NCI-H1092 treated with DMSO at 0.1 percent for 48 hours (cell line): ENCODE measurements at regions not wholly inside any gene's neighbourhood (a gene's known extent, or its start where the extent isn't known, plus 50 kb on each side); places are given as distances from the start of the nearest gene placed in this dataset.

ENCODE experiments used
- DNase-seq: peaks from one replicate; lab custom pipeline; 2025; lab: John Stamatoyannopoulos, UW

- DNase-seq, result no peak
Measured at GRCh38 chr20:43306837-43307236, 117.1 kb upstream of the PTPRT start.

- no peak for DNase-seq
Measured at GRCh38 chr20:43305749-43306148, 116.0 kb upstream of the PTPRT start.

GRCh38 chr20:43304598-43304997 is 114.9 kb upstream of the PTPRT start:
- no peak for DNase-seq

- DNase-seq, result no peak
Measured at GRCh38 chr20:43302936-43303335, 113.2 kb upstream of the PTPRT start.

GRCh38 chr20:43300901-43301300 is 111.2 kb upstream of the PTPRT start:
- DNase-seq, result no peak

GRCh38 chr20:43295781-43296180 is 106.1 kb upstream of the PTPRT start:
- no peak for DNase-seq

GRCh38 chr20:43295263-43295662 is 105.6 kb upstream of the PTPRT start:
- no peak for DNase-seq

- DNase-seq, result no peak
Measured at GRCh38 chr20:43294031-43294430, 104.3 kb upstream of the PTPRT start.

- DNase-seq, result no peak
Measured at GRCh38 chr20:43293068-43293786, 103.5 kb upstream of the PTPRT start.

GRCh38 chr20:43292222-43292621 is 102.5 kb upstream of the PTPRT start:
- DNase-seq, result no peak

GRCh38 chr20:43287637-43288036 is 97.9 kb upstream of the PTPRT start:
- DNase-seq, result no peak

GRCh38 chr20:43285170-43285569 is 95.5 kb upstream of the PTPRT start:
- DNase-seq, result no peak

GRCh38 chr20:43284486-43284885 is 94.8 kb upstream of the PTPRT start:
- no peak for DNase-seq

GRCh38 chr20:43283126-43283525 is 93.4 kb upstream of the PTPRT start:
- DNase-seq, result no peak

- DNase-seq, result no peak
Measured at GRCh38 chr20:43271980-43272379, 82.3 kb upstream of the PTPRT start.

- no peak for DNase-seq
Measured at GRCh38 chr20:43265449-43265848, 75.7 kb upstream of the PTPRT start.

GRCh38 chr20:43263226-43263625 is 73.5 kb upstream of the PTPRT start:
- DNase-seq, result no peak

- no peak for DNase-seq
Measured at GRCh38 chr20:43262341-43262740, 72.6 kb upstream of the PTPRT start.

- DNase-seq, result no peak
Measured at GRCh38 chr20:43255877-43256276, 66.2 kb upstream of the PTPRT start.

- DNase-seq, result no peak
Measured at GRCh38 chr20:43252761-43253160, 63.1 kb upstream of the PTPRT start.

GRCh38 chr20:43248341-43248740 is 58.6 kb upstream of the PTPRT start:
- no peak for DNase-seq

GRCh38 chr20:43247361-43247760 is 57.7 kb upstream of the PTPRT start:
- no peak for DNase-seq

GRCh38 chr20:43244647-43245046 is 54.9 kb upstream of the PTPRT start:
- DNase-seq, result no peak

GRCh38 chr20:43243672-43244269 is 54.1 kb upstream of the PTPRT start:
- peak; percentile 6 for DNase-seq
